ENCODE measurements at regions not wholly inside any gene's neighbourhood (a gene's known extent, or its start where the extent isn't known, plus 50 kb on each side); places are given as distances from the start of the nearest gene placed in this dataset.

DNA sequence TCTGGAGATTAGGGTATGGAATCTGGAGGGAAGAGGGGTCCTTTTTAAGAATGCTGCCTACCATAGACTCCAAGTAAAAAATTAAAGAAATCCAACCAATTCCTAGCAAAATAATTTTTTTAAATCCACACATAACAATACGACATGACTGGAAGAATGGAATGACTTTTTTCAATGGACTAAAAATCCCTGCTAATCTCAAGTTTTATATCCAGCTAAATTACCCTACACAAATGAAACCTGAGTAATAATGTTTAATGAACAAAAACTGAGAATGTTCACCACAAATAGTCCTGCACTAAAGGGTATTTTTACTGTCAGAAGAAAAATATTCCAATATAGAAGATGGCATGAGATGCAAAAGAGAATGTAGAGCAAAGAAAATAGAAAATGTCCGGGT, 220.3 kb upstream of the AGTR1 start (continued):
- TF ChIP-seq RAD51 (IDR thresholded peaks at IDR 0.05), result no peak
- TF ChIP-seq MTA2 (IDR thresholded peaks at IDR 0.05; ENCODE audit: low read depth), result no peak
- no peak for TF ChIP-seq EED (IDR thresholded peaks at IDR 0.05; ENCODE audit: low read depth)
- TF ChIP-seq RB1 (IDR thresholded peaks at IDR 0.05; ENCODE audit: borderline replicate concordance), result no peak
- TF ChIP-seq CBX5 (IDR thresholded peaks at IDR 0.05; ENCODE audit: low read depth), result no peak
- no peak for TF ChIP-seq SIN3A (IDR thresholded peaks at IDR 0.05; ENCODE audit: low read depth, low read length)
- TF ChIP-seq MXI1 (IDR thresholded peaks at IDR 0.05; ENCODE audit: low read depth, low read length), result no peak
- TF ChIP-seq, protein P1, sequence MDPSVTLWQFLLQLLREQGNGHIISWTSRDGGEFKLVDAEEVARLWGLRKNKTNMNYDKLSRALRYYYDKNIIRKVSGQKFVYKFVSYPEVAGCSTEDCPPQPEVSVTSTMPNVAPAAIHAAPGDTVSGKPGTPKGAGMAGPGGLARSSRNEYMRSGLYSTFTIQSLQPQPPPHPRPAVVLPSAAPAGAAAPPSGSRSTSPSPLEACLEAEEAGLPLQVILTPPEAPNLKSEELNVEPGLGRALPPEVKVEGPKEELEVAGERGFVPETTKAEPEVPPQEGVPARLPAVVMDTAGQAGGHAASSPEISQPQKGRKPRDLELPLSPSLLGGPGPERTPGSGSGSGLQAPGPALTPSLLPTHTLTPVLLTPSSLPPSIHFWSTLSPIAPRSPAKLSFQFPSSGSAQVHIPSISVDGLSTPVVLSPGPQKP (IDR thresholded peaks at IDR 0.05; ENCODE audit: low read depth, low read length), result no peak
- no peak for TF ChIP-seq CBFB (IDR thresholded peaks at IDR 0.05; ENCODE audit: low read depth)
- TF ChIP-seq, protein P2, sequence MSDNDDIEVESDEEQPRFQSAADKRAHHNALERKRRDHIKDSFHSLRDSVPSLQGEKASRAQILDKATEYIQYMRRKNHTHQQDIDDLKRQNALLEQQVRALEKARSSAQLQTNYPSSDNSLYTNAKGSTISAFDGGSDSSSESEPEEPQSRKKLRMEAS (IDR thresholded peaks at IDR 0.05; ENCODE audit: low read depth, low read length), result no peak
- TF ChIP-seq LARP7 (IDR thresholded peaks at IDR 0.05), result no peak

DNA sequence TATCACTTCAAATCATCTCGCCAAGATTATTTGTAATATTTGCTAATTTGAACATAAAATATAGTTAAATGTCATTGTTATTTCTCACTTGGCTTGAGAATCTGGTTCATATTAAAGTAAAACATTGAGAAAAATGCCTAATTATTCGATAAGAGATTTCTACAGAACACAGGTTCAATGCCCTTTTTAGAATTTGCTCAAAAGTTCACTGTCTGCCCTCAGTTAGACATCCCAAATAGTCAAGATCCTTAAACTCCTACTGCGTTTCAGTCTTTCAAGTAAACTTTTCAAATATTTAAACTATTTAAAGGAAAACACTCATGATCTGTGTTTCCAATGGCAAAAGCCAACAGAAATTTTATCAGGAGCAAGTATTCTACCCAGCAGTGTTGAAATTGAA, 204.1 kb upstream of the AGTR1 start:
- H2AFZ ChIP-seq (ENCODE audit: control insufficient read depth, low read depth, low read length), result no peak overlapping the region
- no peaks in the 10 kb centered on the region for H3K79me2 ChIP-seq (ENCODE audit: control insufficient read depth, insufficient read depth, low read length)
- intact Hi-C loops (cut with micrococcal nuclease; ENCODE audit: unreplicated experiment) (no loop called here), in situ Hi-C loops (cut with MboI) (no loop called here)
- no peak overlapping the region for H3K4me3 ChIP-seq
- no peaks in the 10 kb centered on the region for H3K27me3 ChIP-seq (replicated peaks in 1 of 2; ENCODE audit: control insufficient read depth in 2 of 2, insufficient read depth in 2 of 2, low read length in 1 of 2)
- no peaks in the 10 kb centered on the region for H3K9me3 ChIP-seq (replicated peaks; ENCODE audit: control insufficient read depth, insufficient read depth, low read length)
- no TSS peak for BruUV-seq (replicated peaks)
- POLR2A ChIA-PET, result no interaction called here
- H3K4me2 ChIP-seq (ENCODE audit: control insufficient read depth, insufficient read depth), result no peak overlapping the region
- SMC1A ChIA-PET (ENCODE audit: uncharacterized antibody, unreplicated experiment), result no interaction called here
- no peaks in the 10 kb centered on the region for H3K36me3 ChIP-seq (ENCODE audit: control insufficient read depth in 2 of 2, insufficient read depth in 2 of 2, low read length in 1 of 2)
- no peaks in the 10 kb centered on the region for H4K20me1 ChIP-seq (ENCODE audit: control insufficient read depth, insufficient read depth)
- no peak overlapping the region for H3K27ac ChIP-seq (ENCODE audit: control insufficient read depth, insufficient read depth)
- RAD21 ChIA-PET (ENCODE audit: unreplicated experiment), result no interaction called here
- WGBS (ENCODE audit: insufficient coverage, insufficient replicate concordance, low lambda C conversion rate, missing lambda C conversion rate), result 13% methylated on average over 3 of the region's 3 CpGs
- DNase-seq (ENCODE audit: low read depth, low spot score) (no peak), ATAC-seq (no peak), FAIRE-seq (no peak)
- H3K9ac ChIP-seq (ENCODE audit: control insufficient read depth, insufficient read depth, low read length), result no peak overlapping the region
- no peaks in the 10 kb centered on the region for H3K4me1 ChIP-seq (ENCODE audit: control insufficient read depth, insufficient read depth, low read length)
- CTCF ChIA-PET, result no interaction called here
- TF ChIP-seq HDGF (IDR thresholded peaks at IDR 0.05) (no peak), FOXK2 (IDR thresholded peaks at IDR 0.05) (no peak), SIN3A (IDR thresholded peaks at IDR 0.05; ENCODE audit: low read depth, low read length) (no peak), TBL1XR1 (IDR thresholded peaks at IDR 0.05; ENCODE audit: low read depth, low read length) (no peak), EZH2 (IDR thresholded peaks at IDR 0.05; ENCODE audit: borderline replicate concordance, control insufficient read depth, low read depth, low read length) (no peak), CREM (IDR thresholded peaks at IDR 0.05; ENCODE audit: low read depth) (no peak)
- TF ChIP-seq, protein P3, sequence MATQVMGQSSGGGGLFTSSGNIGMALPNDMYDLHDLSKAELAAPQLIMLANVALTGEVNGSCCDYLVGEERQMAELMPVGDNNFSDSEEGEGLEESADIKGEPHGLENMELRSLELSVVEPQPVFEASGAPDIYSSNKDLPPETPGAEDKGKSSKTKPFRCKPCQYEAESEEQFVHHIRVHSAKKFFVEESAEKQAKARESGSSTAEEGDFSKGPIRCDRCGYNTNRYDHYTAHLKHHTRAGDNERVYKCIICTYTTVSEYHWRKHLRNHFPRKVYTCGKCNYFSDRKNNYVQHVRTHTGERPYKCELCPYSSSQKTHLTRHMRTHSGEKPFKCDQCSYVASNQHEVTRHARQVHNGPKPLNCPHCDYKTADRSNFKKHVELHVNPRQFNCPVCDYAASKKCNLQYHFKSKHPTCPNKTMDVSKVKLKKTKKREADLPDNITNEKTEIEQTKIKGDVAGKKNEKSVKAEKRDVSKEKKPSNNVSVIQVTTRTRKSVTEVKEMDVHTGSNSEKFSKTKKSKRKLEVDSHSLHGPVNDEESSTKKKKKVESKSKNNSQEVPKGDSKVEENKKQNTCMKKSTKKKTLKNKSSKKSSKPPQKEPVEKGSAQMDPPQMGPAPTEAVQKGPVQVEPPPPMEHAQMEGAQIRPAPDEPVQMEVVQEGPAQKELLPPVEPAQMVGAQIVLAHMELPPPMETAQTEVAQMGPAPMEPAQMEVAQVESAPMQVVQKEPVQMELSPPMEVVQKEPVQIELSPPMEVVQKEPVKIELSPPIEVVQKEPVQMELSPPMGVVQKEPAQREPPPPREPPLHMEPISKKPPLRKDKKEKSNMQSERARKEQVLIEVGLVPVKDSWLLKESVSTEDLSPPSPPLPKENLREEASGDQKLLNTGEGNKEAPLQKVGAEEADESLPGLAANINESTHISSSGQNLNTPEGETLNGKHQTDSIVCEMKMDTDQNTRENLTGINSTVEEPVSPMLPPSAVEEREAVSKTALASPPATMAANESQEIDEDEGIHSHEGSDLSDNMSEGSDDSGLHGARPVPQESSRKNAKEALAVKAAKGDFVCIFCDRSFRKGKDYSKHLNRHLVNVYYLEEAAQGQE (IDR thresholded peaks at IDR 0.05; ENCODE audit: low read depth, low read length), result no peak
